Uterus (tissue), 2 donors: ENCODE measurements at regions not wholly inside any gene's neighbourhood (a gene's known extent, or its start where the extent isn't known, plus 50 kb on each side); places are given as distances from the start of the nearest gene placed in this dataset.

Experiments used
- POLR2A ChIP-seq, 2 donors: fragments of 450-650 bp; IDR thresholded peaks; one replicate each; pipeline ENCODE4 v1.6.1; 2016; ENCODE audit warnings: antibody characterized with exemption in 2 of 2, mild to moderate bottlenecking in 1 of 2, moderate library complexity in 1 of 2
- TF ChIP-seq, protein P1 (sequence below), 4 experiments: fragments of 200-600 bp in 2 of 4; fragments of 450-650 bp in 2 of 4; sonication (generic) in 2 of 4; IDR thresholded peaks; one replicate each; pipeline ENCODE4 v1.5.1; 2016 to 2019; ENCODE audit warnings: antibody characterized with exemption in 4 of 4, mild to moderate bottlenecking in 2 of 4, moderate library complexity in 1 of 4

DNA sequence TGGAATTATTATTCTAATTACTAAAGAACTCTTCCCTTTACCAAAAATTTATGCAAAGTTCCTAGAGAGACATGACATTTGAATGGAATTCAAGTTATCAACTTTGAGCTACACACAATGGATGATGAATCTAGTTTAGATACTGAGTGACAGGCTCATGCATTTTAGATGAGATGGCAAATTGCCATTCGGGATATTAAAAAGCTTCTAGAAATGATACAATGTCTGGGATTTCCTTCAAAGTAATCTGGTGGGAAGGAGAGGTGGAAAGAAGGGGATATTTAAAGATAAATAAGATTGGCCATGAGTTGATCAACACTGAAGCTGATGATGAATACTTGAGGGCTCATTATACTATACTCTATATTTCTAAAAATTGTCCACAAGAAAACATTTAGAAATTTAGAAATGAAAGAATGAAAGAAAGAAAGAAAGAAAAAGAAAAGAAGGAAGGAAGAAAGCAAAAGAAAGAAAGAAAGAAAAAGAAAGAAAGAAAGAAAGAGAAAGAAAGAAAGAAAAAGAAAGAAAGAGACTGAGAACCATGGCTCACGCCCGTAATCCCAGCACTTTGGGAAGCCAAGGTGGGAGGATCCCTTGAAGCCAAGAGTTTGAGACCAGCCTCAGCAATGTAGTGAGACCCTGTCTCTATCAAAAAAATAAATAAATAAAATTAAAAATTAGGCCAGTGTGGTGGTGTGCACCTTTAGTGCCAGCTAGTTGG lies 62.6 kb upstream of the NEDD4L start:
- TF ChIP-seq, protein P1, sequence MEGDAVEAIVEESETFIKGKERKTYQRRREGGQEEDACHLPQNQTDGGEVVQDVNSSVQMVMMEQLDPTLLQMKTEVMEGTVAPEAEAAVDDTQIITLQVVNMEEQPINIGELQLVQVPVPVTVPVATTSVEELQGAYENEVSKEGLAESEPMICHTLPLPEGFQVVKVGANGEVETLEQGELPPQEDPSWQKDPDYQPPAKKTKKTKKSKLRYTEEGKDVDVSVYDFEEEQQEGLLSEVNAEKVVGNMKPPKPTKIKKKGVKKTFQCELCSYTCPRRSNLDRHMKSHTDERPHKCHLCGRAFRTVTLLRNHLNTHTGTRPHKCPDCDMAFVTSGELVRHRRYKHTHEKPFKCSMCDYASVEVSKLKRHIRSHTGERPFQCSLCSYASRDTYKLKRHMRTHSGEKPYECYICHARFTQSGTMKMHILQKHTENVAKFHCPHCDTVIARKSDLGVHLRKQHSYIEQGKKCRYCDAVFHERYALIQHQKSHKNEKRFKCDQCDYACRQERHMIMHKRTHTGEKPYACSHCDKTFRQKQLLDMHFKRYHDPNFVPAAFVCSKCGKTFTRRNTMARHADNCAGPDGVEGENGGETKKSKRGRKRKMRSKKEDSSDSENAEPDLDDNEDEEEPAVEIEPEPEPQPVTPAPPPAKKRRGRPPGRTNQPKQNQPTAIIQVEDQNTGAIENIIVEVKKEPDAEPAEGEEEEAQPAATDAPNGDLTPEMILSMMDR (IDR thresholded peaks at IDR 0.05): no peak
- no peak for TF ChIP-seq POLR2A (IDR thresholded peaks at IDR 0.05)
